Stimulated activated CD4-positive, alpha-beta T cell treated with anti-CD3 and anti-CD28 coated beads, Interleukin-1b, Interleukin-23, amount 100 ng/mL, for 48 hours (primary cell): ENCODE measurements at regions not wholly inside any gene's neighbourhood (a gene's known extent, or its start where the extent isn't known, plus 50 kb on each side); places are given as distances from the start of the nearest gene placed in this dataset.

Source experiments
- DNase-seq: peaks from one replicate; pipeline ENCODE4 v3.0.0-alpha.2; 2020

- DNase-seq, result no peak
Observed at GRCh38 chr2:120785228-120785966, 49.7 kb downstream of the GLI2 start.

DNA sequence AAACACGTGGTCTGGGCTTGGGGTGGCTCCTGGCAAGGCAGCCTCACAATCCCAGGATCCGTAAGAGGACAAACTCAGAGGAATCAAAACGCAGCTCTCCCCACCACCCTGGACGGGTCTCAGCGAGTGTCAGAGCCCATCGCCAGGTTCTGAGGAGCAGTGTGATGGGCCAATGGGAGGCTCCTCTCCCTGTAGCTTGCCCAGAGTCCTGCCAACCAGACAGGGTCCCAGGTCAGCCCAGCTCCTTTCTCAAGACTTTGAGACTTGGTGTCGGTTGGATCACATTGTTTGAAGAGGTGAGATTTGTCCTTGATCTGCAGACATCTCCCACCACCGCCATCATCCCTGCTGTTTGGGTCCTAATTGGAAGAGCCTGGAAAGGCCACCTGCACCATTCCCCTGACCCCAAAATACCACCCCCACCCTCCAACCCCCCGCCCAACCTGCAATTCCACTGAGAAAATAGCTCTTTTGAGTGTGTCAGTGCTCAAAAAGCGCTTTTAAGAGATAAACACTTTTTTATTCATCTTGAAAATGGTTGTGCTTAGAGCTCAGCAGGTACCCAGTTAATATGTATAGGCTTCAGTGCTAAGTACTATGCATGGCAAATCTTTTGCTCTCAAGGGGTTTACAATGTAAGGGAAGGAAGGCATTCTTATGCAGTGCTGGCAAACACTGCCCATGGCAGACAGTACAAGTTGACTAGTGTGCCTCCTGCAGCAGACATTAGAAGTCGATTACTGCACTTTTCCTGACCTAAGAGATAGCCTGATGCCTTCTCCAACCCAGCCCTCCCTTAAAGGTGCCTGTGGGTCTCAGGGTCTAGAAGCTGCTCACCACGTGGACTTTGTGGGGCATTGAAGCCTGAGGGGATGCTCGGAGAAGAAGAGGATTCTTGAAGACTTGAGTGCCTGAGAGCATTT is 50.6 kb downstream of the GLI2 start:
- DNase-seq, result no peak

- DNase-seq, result no peak
Observed at GRCh38 chr2:120787111-120787821, 51.6 kb downstream of the GLI2 start.

DNA sequence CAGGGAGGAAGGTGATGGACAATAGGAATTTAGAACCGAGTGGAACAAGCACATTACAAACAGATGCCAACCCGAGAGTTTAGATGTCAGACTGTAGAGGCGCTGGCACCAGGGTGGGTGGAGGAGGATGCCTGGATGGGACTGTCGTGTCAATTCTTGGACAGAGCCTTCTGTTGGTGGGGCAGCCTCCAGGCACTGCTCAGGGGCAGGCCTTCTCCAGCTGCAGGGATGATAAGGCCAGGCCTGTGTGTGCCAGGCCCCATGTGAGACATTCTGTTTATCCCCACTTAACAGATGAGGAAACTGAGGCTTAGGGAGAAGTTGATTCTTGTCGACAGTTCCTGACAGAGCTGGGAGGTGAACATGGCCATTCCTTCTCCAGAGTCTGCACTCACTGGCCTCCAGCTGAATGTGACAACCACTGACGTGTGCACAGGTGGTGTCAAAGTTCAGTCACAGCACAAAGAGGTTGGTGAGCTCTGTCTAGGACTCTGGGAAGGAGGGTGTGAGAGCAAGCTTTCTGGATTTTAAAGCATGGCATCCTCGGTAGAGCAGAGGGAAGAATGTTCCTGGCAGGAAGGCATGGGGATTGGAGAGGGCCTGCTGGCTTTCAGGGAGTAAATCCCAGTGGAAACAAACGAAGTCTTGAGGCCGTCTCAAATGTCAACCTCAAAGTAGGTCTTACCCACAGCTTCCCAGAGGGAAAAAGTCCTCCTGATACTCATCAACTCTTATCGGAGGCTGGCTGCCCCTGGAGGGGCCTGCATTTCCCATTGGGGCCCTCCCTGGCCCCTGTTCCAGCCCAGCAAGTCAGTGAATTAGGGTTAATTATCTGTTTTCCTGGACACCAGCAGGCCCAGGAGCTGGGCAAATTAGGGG is 52.4 kb downstream of the GLI2 start:
- no peak for DNase-seq

GRCh38 chr2:120791243-120791961 is 55.7 kb downstream of the GLI2 start:
- DNase-seq, result no peak

DNA sequence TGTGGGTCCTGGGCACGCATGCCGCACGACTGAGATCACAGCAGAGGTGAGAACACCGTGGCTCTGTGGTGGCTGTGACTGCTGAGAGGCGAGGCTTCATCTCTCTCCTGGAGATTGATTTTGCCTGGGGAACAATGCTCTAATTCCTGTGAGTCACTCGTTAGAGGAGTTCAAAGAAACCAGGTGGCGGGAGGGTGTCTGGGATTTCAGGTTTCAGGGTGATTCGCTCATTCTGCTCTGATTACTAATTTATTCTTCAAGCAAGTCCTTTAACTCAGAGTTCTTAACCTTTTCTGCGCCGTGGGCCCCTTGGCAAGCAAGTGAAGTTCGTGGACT is 56.3 kb downstream of the GLI2 start:
- DNase-seq, result no peak

DNA sequence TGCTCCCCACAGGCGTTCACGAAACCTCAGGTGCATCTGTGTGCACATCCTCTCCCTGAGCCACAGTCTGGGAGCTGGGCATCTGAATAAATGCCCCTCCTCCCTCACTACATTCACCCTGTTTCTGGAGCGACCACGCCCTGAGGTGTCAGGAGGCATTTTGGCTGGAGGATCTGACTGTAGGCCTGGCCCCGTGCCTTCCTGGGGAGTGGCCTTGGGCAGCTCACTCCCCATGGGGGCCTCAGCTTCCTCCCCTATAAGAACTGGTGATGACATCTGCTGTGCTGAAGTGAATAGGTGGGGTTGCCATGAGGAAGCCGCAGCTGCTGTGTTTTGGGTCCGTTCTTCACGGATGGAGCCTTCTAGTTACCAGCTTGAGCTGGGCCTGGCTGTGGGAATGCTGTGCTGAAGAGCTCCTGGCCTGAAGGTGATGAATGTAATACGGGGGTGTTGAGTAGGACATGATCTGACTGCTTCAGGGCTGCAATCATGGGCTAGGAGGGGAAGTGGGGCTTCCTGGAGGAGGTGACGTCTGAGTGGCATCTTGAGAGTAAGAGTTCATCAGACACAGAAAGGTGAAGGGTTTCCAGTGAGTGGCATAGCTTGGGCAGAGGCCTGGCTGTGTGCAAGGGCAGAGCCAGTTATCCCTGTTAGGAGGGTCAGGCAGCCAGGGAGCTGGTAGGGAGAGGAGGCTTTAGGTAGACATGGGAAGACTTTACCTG is 58.2 kb downstream of the GLI2 start:
- no peak for DNase-seq

GRCh38 chr2:120794716-120795115 is 59.0 kb downstream of the GLI2 start:
- no peak for DNase-seq

DNA sequence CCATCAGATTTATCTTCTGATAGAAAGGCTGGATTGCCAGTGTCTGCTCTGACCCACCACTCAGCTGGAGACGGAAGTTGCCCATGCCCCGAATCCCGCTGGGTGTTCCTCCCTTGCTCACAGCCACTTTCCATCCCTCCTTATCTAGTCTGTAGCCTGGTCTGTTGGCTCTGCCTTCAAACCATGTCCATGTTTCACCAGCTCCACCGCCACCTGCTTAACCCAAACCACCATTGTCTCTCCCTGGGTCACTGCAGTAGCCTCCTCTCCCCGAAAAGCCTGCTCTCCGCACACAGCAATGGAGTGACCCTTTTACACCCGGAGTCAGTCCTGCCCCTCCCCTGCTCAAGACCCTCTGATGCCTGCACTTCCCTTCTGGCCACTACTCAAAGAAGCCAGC is 60.4 kb downstream of the GLI2 start:
- DNase-seq, result no peak

GRCh38 chr2:120797421-120798221 is 62.0 kb downstream of the GLI2 start:
- DNase-seq, result no peak

DNA sequence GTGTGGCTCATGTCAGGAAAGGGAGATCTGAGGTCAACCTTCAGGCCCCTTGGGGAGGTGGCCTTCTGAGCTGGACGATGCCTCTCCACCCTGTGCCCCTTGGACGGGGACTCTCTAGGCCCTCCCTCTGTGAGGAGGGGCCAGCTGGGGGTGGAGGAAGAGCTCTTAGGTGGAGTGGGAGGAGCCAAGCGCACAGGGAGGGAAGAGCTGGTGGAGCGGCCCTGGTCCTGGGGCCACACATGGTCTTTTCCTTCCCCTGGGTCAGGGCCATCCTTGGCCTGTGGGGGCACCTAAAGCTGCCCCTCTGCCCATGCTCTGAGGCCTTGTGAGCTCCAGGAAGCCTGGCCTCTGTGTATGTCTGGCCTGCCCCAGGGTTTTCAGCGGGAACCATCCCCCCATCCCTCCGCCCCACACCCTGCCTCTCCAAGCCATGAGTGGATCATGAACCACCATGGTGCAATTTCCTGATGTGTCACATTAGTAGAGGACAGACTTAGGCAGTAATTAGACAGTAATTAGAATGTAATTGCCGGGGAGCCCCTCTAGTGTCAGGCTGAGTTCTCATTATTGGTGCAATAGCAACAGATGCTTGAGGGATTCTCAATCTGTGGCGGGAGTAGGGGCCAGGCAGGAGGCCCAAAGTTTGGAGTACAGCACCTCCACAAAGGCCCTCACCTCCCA is 63.0 kb downstream of the GLI2 start:
- DNase-seq, result no peak

DNA sequence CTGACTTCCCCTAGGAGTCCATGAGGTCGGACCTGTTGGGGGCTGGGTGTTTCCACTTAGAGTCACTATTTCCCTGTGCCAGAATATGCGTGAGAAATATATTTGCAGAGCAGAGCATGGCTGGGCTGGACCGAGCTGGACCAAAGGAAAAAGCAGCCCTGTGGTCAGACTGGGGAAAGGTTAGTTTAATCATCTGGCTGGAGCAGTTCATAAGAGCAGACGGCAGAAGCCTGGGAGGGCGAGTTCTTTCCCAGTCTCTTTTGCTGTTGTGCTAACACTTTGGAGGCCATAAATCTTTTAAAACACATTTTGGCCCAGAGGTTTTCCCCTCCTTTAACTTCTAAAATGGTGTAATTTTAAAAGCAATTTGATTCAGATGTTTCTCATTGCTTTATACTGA is 66.5 kb downstream of the GLI2 start:
- no peak for DNase-seq

- DNase-seq, result no peak
Observed at GRCh38 chr2:120802867-120803484, 67.3 kb downstream of the GLI2 start.

GRCh38 chr2:120803764-120804335 is 68.2 kb downstream of the GLI2 start:
- no peak for DNase-seq

- DNase-seq, result no peak
Observed at GRCh38 chr2:120804459-120804858, 68.8 kb downstream of the GLI2 start.

DNA sequence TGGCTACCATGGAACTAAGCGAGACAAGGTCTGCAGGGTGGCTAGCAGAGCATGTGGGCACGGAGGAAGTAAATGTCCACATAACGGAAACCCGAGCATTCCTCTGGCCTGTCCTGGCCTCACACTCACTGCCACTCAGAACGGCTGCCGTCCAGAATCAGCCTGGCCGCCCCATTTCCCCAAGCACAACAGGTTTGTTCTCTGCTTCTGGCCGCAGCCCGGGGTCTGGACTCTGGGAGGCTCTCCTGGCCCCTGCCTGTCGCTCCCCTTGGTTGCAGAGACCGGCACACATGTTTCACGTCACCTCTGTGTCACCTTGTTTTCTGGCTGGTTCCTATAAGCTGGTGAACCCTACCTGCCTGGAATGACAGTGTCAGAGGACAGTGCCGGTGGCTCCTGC is 69.3 kb downstream of the GLI2 start:
- no peak for DNase-seq

GRCh38 chr2:120805602-120806001 is 69.9 kb downstream of the GLI2 start:
- DNase-seq, result no peak

DNA sequence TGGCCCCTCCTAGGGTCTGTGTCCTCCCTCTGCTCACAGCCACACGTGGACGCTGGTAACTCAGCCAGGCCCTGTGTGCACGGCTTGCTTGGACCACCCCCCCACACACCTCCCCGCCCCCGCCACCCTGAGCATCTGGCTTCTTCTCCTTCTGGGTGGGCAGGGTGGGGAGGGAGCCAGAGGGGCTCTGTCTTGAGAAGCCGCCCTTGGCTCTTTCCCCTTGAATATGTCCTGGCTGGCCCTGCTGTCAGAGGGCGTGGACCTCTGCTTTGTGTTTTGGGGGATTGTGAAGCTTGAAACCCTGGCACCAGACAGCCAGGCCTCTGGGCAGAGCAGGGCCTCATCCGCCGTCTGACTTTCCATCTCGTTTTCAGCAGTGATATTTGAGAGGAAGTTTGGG is 72.1 kb downstream of the GLI2 start:
- DNase-seq, result no peak

- no peak for DNase-seq
Observed at GRCh38 chr2:120809151-120809550, 73.5 kb downstream of the GLI2 start.
